HEK293 (cell line): ENCODE measurements at regions not wholly inside any gene's neighbourhood (a gene's known extent, or its start where the extent isn't known, plus 50 kb on each side); places are given as distances from the start of the nearest gene placed in this dataset.

Experiments
- PRDM1 ChIP-seq: fragments of 450-650 bp; formaldehyde crosslinking; IDR thresholded peaks from 2 replicates; pipeline ENCODE4; 2016; ENCODE audit warnings: missing biosample characterization, missing genetic modification characterization
- SETDB1 ChIP-seq: IDR thresholded peaks from one replicate; pipeline ENCODE4 v1.6.1; 2017; ENCODE audit warnings: mild to moderate bottlenecking, low read length, moderate library complexity, mixed read lengths; ENCODE audit not compliant: insufficient read length
- SP2 ChIP-seq: fragments of 450-650 bp; formaldehyde crosslinking; IDR thresholded peaks from 2 replicates; pipeline ENCODE4 v1.5.1; 2016; ENCODE audit warnings: missing biosample characterization, missing genetic modification characterization
- ZBTB20 ChIP-seq: fragments of 450-650 bp; formaldehyde crosslinking; IDR thresholded peaks from 2 replicates; pipeline ENCODE4 v1.5.1; 2016; ENCODE audit warnings: missing biosample characterization, missing genetic modification characterization
- ZNF146 ChIP-seq: fragments of 450-650 bp; formaldehyde crosslinking; IDR thresholded peaks from 2 replicates; pipeline ENCODE4 v1.5.1; 2016; ENCODE audit warnings: missing biosample characterization, missing genetic modification characterization
- TF ChIP-seq, protein P1 (sequence below): fragments of 450-650 bp; formaldehyde crosslinking; IDR thresholded peaks from 2 replicates; pipeline ENCODE4 v1.5.1; 2016; ENCODE audit warnings: missing biosample characterization, missing genetic modification characterization
- TF ChIP-seq, protein P2 (sequence below): fragments of 450-650 bp; formaldehyde crosslinking; IDR thresholded peaks from 2 replicates; pipeline ENCODE4 v1.5.1; 2016; ENCODE audit warnings: missing biosample characterization, missing genetic modification characterization

DNA sequence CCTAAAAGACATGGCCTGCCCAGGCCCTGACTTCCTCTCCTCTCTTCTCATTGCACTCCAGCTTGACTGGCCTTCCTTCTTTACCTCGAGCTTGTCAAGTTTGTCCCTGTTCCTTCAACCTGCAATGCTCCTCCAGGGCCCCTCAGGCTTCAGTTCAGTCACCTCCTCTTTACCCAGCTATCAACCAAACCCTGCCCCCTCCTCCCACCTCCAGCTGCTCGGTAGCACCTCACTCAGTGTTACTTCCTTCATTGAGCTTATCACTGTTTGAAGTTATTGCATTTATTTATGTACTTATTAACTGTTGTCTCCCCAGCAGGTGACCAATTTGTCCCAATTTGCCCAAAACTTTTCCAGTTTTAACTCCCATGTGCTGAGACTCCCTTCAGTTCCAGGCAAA, 95.8 kb upstream of the UBE2E1 start:
- no peak for TF ChIP-seq SETDB1
- TF ChIP-seq PRDM1 (tag by site-specific recombination), result no peak
- TF ChIP-seq, protein P1, sequence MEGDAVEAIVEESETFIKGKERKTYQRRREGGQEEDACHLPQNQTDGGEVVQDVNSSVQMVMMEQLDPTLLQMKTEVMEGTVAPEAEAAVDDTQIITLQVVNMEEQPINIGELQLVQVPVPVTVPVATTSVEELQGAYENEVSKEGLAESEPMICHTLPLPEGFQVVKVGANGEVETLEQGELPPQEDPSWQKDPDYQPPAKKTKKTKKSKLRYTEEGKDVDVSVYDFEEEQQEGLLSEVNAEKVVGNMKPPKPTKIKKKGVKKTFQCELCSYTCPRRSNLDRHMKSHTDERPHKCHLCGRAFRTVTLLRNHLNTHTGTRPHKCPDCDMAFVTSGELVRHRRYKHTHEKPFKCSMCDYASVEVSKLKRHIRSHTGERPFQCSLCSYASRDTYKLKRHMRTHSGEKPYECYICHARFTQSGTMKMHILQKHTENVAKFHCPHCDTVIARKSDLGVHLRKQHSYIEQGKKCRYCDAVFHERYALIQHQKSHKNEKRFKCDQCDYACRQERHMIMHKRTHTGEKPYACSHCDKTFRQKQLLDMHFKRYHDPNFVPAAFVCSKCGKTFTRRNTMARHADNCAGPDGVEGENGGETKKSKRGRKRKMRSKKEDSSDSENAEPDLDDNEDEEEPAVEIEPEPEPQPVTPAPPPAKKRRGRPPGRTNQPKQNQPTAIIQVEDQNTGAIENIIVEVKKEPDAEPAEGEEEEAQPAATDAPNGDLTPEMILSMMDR, result no peak
- TF ChIP-seq, protein P2, sequence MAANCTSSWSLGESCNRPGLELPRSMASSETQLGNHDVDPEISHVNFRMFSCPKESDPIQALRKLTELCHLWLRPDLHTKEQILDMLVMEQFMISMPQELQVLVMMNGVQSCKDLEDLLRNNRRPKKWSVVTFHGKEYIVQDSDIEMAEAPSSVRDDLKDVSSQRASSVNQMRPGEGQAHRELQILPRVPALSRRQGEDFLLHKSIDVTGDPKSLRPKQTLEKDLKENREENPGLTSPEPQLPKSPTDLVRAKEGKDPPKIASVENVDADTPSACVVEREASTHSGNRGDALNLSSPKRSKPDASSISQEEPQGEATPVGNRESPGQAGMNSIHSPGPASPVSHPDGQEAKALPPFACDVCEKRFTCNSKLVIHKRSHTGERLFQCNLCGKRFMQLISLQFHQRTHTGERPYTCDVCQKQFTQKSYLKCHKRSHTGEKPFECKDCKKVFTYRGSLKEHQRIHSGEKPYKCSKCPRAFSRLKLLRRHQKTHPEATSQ, result no peak
- no peak for TF ChIP-seq ZNF146 (tag by site-specific recombination)
- no peak for TF ChIP-seq ZBTB20 (tag by site-specific recombination)
- no peak for TF ChIP-seq SP2 (tag by site-specific recombination)
